SK-N-SH (cell line): ENCODE measurements at regions not wholly inside any gene's neighbourhood (a gene's known extent, or its start where the extent isn't known, plus 50 kb on each side); places are given as distances from the start of the nearest gene placed in this dataset.

Source experiments
- CTCF ChIA-PET: fragments of 300-600, 350-600 bp; formaldehyde crosslinking; extraction: SDS; loops from one replicate; lab custom pipeline; 2021; lab: Yijun Ruan, JAX
- POLR2A ChIA-PET: fragments of 350-600 bp; sonication (Branson Sonifier 250); formaldehyde crosslinking; extraction: SDS; loops from one replicate; lab custom pipeline; 2020; ENCODE audit warnings: antibody characterized with exemption, inconsistent platforms; lab: Yijun Ruan, JAX
- DNase-seq: peaks from one replicate; pipeline ENCODE4 v3.0.0; 2012
- H2AFZ ChIP-seq: fragments of 200-600 bp; sonication (generic); 2 replicates; pipeline ENCODE4 v1.8.1; 2016; ENCODE audit warnings: antibody characterized with exemption, mild to moderate bottlenecking, low read depth
- H3F3A ChIP-seq: fragments of 200-600 bp; sonication (generic); replicated peaks from 2 replicates; pipeline ENCODE3; 2016; ENCODE audit warnings: antibody characterized with exemption, mild to moderate bottlenecking; ENCODE audit not compliant: insufficient read depth
- H3K27ac ChIP-seq, 2 experiments: fragments of 200-500 bp in 1 of 2; fragments of 200-600 bp in 1 of 2; sonication (Bioruptor generic) in 1 of 2; sonication (generic), shearing (Covaris generic) in 1 of 2; 2 replicates each; pipeline versions ENCODE4 v1.5.1 to v1.6.1; 2014 to 2016; ENCODE audit warnings: low read depth in 2 of 2, inconsistent platforms in 1 of 2, low read length in 1 of 2, mild to moderate bottlenecking in 1 of 2, mixed read lengths in 1 of 2
- H3K27me3 ChIP-seq: fragments of 200-600 bp; sonication (generic), shearing (Covaris generic); 2 replicates; pipeline ENCODE4 v1.6.1; 2016; ENCODE audit warnings: mixed run types; ENCODE audit not compliant: insufficient read depth
- H3K36me3 ChIP-seq, 2 experiments: fragments of 200-500 bp in 1 of 2; fragments of 200-600 bp in 1 of 2; sonication (Bioruptor generic) in 1 of 2; sonication (generic) in 1 of 2; replicated peaks in 1 of 2; 2 replicates each; pipeline versions ENCODE3 to v1.5.1; 2014 to 2016; ENCODE audit warnings: low read length in 1 of 2, mild to moderate bottlenecking in 1 of 2; ENCODE audit not compliant: insufficient read depth in 2 of 2, control insufficient read depth in 1 of 2
- H3K4me1 ChIP-seq, 2 experiments: fragments of 200-500 bp in 1 of 2; fragments of 200-600 bp in 1 of 2; sonication (Bioruptor generic) in 1 of 2; sonication (generic), shearing (Covaris generic) in 1 of 2; 2 replicates each; pipeline versions ENCODE4 v1.5.1 to v1.6.1; 2014 to 2016; ENCODE audit warnings: low read depth in 1 of 2, low read length in 1 of 2, mixed run types in 1 of 2; ENCODE audit not compliant: insufficient read depth in 2 of 2, control insufficient read depth in 1 of 2
- H3K4me2 ChIP-seq: fragments of 200-600 bp; sonication (generic), shearing (Covaris generic); 2 replicates; pipeline ENCODE4 v1.6.1; 2017; ENCODE audit warnings: mixed run types
- H3K4me3 ChIP-seq, 2 experiments: fragments of 200-500 bp in 1 of 2; fragments of 200-600 bp in 1 of 2; sonication (Bioruptor generic) in 1 of 2; sonication (generic), shearing (Covaris generic) in 1 of 2; 2 replicates each; pipeline versions ENCODE4 v1.5.1 to v1.8.1; 2014 to 2016; ENCODE audit warnings: low read depth in 2 of 2, inconsistent platforms in 1 of 2, low read length in 1 of 2, mild to moderate bottlenecking in 1 of 2, mixed read lengths in 1 of 2, moderate library complexity in 1 of 2
- H3K79me2 ChIP-seq: fragments of 200-600 bp; sonication (generic); 2 replicates; pipeline ENCODE4 v1.8.1; 2017; ENCODE audit warnings: mild to moderate bottlenecking; ENCODE audit not compliant: insufficient read depth
- H3K9ac ChIP-seq: fragments of 200-600 bp; sonication (generic); 2 replicates; pipeline ENCODE4 v1.6.1; 2017; ENCODE audit warnings: mixed run types
- H3K9me2 ChIP-seq: fragments of 200-600 bp; sonication (generic); 2 replicates; pipeline ENCODE4 v1.6.1; 2017; ENCODE audit warnings: mixed run types
- H3K9me3 ChIP-seq: fragments of 200-600 bp; sonication (generic); 2 replicates; pipeline ENCODE4 v1.6.1; 2017; ENCODE audit warnings: mixed run types, mild to moderate bottlenecking, moderate library complexity
- H4K20me1 ChIP-seq: fragments of 200-600 bp; sonication (generic); 2 replicates; pipeline ENCODE4 v1.6.1; 2017; ENCODE audit warnings: mild to moderate bottlenecking, mixed run types; ENCODE audit not compliant: insufficient read depth
- ELF1 ChIP-seq: IDR thresholded peaks from 2 replicates; pipeline ENCODE4 v1.4.0; 2012
- GATA2 ChIP-seq: sonication (generic); formaldehyde crosslinking; IDR thresholded peaks from 2 replicates; pipeline ENCODE4 v1.5.0; 2020; ENCODE audit warnings: mild to moderate bottlenecking, missing genetic modification reagents
- MEF2A ChIP-seq: IDR thresholded peaks from 2 replicates; pipeline ENCODE4 v1.4.0; 2012; ENCODE audit warnings: low read depth, borderline replicate concordance
- MXI1 ChIP-seq: IDR thresholded peaks from 2 replicates; pipeline ENCODE4 v1.6.1; 2012; ENCODE audit warnings: mild to moderate bottlenecking, low read depth, low read length, improper control_type of control experiment
- NFIC ChIP-seq: IDR thresholded peaks from 2 replicates; pipeline ENCODE4 v1.4.0; 2012; ENCODE audit warnings: borderline replicate concordance
- NRF1 ChIP-seq: IDR thresholded peaks from 2 replicates; pipeline ENCODE4 v1.6.1; 2012; ENCODE audit warnings: low read depth, mild to moderate bottlenecking, low read length
- POLR2AphosphoS5 ChIP-seq: IDR thresholded peaks from 2 replicates; pipeline ENCODE4 v1.6.1; 2012; ENCODE audit warnings: low read depth, low read length
- RAD21 ChIP-seq: IDR thresholded peaks from 2 replicates; pipeline ENCODE4 v1.6.1; 2012; ENCODE audit warnings: mild to moderate bottlenecking, low read length
- RCOR1 ChIP-seq: fragments of 150-350 bp; IDR thresholded peaks from 2 replicates; pipeline ENCODE4 v1.6.1; 2017; ENCODE audit warnings: antibody characterized with exemption, low read length
- RFX5 ChIP-seq: IDR thresholded peaks from 2 replicates; pipeline ENCODE4 v1.6.1; 2012; ENCODE audit warnings: mild to moderate bottlenecking, improper control_type of control experiment, low read length
- TAF1 ChIP-seq: IDR thresholded peaks from 2 replicates; pipeline ENCODE4 v1.6.1; 2012; ENCODE audit warnings: low read depth, mild to moderate bottlenecking, low read length, moderate library complexity, borderline replicate concordance
- YY1 ChIP-seq: IDR thresholded peaks from 2 replicates; pipeline ENCODE4 v1.4.0; 2012; ENCODE audit warnings: low read depth, mild to moderate bottlenecking
- WGBS: methylation state at CpG from one replicate; pipeline ENCODE4 v1.1.6; 2017; ENCODE audit warnings: low lambda C conversion rate; 5-methylcytosine and 5-hydroxymethylcytosine counted together
- TF ChIP-seq, protein P1 (sequence below): fragments of 200-600 bp; sonication (generic); IDR thresholded peaks from 2 replicates; pipeline ENCODE4 v1.6.1; 2017; ENCODE audit warnings: antibody characterized with exemption, mild to moderate bottlenecking, moderate library complexity
- TF ChIP-seq, protein P2 (sequence below): IDR thresholded peaks from 2 replicates; pipeline ENCODE4 v1.4.0; 2012; ENCODE audit warnings: low read depth, borderline replicate concordance
- TF ChIP-seq, protein P3 (sequence below): IDR thresholded peaks from 2 replicates; pipeline ENCODE4 v1.4.0; 2012; ENCODE audit warnings: low read depth
- TF ChIP-seq, protein P4 (sequence below): IDR thresholded peaks from 2 replicates; pipeline ENCODE4 v1.4.0; 2012; ENCODE audit warnings: low read depth, borderline replicate concordance

DNA sequence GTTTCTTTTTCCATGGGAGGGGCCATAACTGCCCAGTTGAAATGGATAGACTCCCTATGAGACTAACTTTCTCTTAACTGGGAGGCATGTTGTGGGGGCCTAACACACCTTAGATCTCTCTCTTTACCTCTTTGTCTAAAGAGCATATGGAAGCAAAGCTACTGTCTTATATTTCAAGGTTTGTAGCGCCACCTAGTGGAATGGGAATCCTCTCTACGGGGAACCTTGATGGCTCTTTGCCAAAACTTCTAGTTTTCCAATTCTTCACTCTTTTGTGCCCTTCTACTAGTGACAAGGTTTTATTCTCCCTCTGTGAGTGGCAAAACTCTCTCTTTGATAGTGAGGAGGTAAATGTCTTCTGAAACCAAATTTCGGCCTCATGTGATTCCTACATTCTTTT lies 1030.4 kb upstream of the CADM2 start:
- no peaks in the 10 kb centered on the region for H3K36me3 ChIP-seq
- H3K4me2 ChIP-seq = no peak overlapping the region
- H3K9ac ChIP-seq = no peak overlapping the region
- TF ChIP-seq NFIC = 0 out of 2 replicates have a peak, but pooled peaks have one; percentile 6
- TF ChIP-seq, protein P1, sequence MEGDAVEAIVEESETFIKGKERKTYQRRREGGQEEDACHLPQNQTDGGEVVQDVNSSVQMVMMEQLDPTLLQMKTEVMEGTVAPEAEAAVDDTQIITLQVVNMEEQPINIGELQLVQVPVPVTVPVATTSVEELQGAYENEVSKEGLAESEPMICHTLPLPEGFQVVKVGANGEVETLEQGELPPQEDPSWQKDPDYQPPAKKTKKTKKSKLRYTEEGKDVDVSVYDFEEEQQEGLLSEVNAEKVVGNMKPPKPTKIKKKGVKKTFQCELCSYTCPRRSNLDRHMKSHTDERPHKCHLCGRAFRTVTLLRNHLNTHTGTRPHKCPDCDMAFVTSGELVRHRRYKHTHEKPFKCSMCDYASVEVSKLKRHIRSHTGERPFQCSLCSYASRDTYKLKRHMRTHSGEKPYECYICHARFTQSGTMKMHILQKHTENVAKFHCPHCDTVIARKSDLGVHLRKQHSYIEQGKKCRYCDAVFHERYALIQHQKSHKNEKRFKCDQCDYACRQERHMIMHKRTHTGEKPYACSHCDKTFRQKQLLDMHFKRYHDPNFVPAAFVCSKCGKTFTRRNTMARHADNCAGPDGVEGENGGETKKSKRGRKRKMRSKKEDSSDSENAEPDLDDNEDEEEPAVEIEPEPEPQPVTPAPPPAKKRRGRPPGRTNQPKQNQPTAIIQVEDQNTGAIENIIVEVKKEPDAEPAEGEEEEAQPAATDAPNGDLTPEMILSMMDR = peak; percentile 51
- TF ChIP-seq ELF1 = no peak
- TF ChIP-seq RAD21 = peak; percentile 51
- no peak for TF ChIP-seq MXI1
- H3K9me2 ChIP-seq = no peaks in the 10 kb centered on the region
- no peaks in the 10 kb centered on the region for H3F3A ChIP-seq
- CTCF ChIA-PET = interaction anchor here (0.9 to 1.5 kb wide), 3 partner anchors 10 to 162 kb away, joined by 3 to 5 read pairs (median 4); no protein-coding TSS in a partner anchor
- H3K27ac ChIP-seq = no peak overlapping the region
- no peaks in the 10 kb centered on the region for H3K4me1 ChIP-seq
- no peak overlapping the region for H3K4me3 ChIP-seq
- no peaks in the 10 kb centered on the region for H3K79me2 ChIP-seq
- 0% methylated on average over 3 of the region's 3 CpGs for WGBS
- DNase-seq = peak; percentile 12
- no peaks in the 10 kb centered on the region for H4K20me1 ChIP-seq
- POLR2A ChIA-PET = no interaction called here
- H3K9me3 ChIP-seq = peaks cover 3% of the 10 kb centered on the region; the same call in 1 of the 2 replicates
- no peak overlapping the region for H2AFZ ChIP-seq
- no peaks in the 10 kb centered on the region; the same call in 1 of the 2 replicates for H3K27me3 ChIP-seq

DNA sequence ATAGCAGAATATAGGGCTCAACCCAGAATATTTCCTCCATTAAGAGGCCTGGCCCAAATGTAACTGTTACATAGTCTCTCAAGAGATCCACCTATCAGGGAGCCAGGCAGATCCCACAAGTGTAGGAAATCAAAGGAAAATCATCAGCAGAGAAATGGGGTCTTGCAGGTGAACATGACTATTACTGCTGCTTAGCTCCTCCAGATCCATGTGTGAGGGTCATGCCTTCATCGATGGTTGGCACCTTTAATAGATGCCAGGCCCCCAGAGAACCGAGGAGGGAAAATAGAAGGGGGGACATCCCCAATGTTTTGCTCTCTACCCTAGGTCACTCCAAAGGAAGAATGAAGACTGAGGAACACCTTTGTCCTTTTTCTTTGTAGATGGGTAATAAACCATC lies 1029.9 kb upstream of the CADM2 start:
- Histone ChIP-seq H3K36me3 (no peaks in the 10 kb centered on the region), H3K9me3 (peaks cover 3% of the 10 kb centered on the region; the same call in 1 of the 2 replicates), H2AFZ (no peak overlapping the region), H3K27me3 (no peaks in the 10 kb centered on the region; the same call in 1 of the 2 replicates), H4K20me1 (no peaks in the 10 kb centered on the region), H3K9me2 (no peaks in the 10 kb centered on the region), H3F3A (no peaks in the 10 kb centered on the region), H3K4me1 (peaks cover 0 to 1% of the 10 kb centered on the region in 2 experiments; a peak in 1 of 4 replicates), H3K4me2 (no peak overlapping the region), H3K4me3 (no peak overlapping the region), H3K27ac (no peak overlapping the region), H3K79me2 (no peaks in the 10 kb centered on the region), H3K9ac (no peak overlapping the region)
- DNase-seq = no peak
- CTCF ChIA-PET = interaction anchor here (1.5 kb wide), 1 partner anchor 10 kb away, joined by 4 read pairs; no protein-coding TSS in a partner anchor
- POLR2A ChIA-PET = no interaction called here
- 0% methylated on average over 2 of the region's 2 CpGs for WGBS
- TF ChIP-seq MEF2A (no peak), MXI1 (no peak), TAF1 (no peak), RCOR1 (no peak), NRF1 (no peak), RFX5 (no peak), YY1 (no peak), GATA2 (CRISPR knock-in tag) (no peak), POLR2AphosphoS5 (no peak)
- TF ChIP-seq, protein P2, sequence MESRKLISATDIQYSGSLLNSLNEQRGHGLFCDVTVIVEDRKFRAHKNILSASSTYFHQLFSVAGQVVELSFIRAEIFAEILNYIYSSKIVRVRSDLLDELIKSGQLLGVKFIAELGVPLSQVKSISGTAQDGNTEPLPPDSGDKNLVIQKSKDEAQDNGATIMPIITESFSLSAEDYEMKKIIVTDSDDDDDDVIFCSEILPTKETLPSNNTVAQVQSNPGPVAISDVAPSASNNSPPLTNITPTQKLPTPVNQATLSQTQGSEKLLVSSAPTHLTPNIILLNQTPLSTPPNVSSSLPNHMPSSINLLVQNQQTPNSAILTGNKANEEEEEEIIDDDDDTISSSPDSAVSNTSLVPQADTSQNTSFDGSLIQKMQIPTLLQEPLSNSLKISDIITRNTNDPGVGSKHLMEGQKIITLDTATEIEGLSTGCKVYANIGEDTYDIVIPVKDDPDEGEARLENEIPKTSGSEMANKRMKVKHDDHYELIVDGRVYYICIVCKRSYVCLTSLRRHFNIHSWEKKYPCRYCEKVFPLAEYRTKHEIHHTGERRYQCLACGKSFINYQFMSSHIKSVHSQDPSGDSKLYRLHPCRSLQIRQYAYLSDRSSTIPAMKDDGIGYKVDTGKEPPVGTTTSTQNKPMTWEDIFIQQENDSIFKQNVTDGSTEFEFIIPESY = no peak
- TF ChIP-seq, protein P3, sequence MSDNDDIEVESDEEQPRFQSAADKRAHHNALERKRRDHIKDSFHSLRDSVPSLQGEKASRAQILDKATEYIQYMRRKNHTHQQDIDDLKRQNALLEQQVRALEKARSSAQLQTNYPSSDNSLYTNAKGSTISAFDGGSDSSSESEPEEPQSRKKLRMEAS = no peak
- TF ChIP-seq, protein P4, sequence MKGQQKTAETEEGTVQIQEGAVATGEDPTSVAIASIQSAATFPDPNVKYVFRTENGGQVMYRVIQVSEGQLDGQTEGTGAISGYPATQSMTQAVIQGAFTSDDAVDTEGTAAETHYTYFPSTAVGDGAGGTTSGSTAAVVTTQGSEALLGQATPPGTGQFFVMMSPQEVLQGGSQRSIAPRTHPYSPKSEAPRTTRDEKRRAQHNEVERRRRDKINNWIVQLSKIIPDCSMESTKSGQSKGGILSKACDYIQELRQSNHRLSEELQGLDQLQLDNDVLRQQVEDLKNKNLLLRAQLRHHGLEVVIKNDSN = no peak
